ENCODE measurements at regions not wholly inside any gene's neighbourhood (a gene's known extent, or its start where the extent isn't known, plus 50 kb on each side); places are given as distances from the start of the nearest gene placed in this dataset.
"Not testable (repeated sequence)": the region's sequence is repeated elsewhere in the genome, so short reads cannot be mapped to it uniquely, and the experiment has no call there.

- not testable (repeated sequence) for TF ChIP-seq CTCF (IDR thresholded peaks at IDR 0.05); ZFX (IDR thresholded peaks at IDR 0.05; ENCODE audit: borderline replicate concordance)
Observed at GRCh38 chr14:105721602-105721970, 195.2 kb downstream of the TMEM121 start.

Data from 22Rv1 (cell line).